GM12873 (cell line): ENCODE measurements at regions not wholly inside any gene's neighbourhood (a gene's known extent, or its start where the extent isn't known, plus 50 kb on each side); places are given as distances from the start of the nearest gene placed in this dataset.

Experiments
- TF ChIP-seq, protein P1 (sequence below): IDR thresholded peaks from 2 replicates; pipeline ENCODE4 v1.5.1; 2012; ENCODE audit warnings: low read depth, mild to moderate bottlenecking, moderate library complexity, low read length, control low read depth; ENCODE audit not compliant: insufficient read depth; ENCODE audit errors: missing control alignments

DNA sequence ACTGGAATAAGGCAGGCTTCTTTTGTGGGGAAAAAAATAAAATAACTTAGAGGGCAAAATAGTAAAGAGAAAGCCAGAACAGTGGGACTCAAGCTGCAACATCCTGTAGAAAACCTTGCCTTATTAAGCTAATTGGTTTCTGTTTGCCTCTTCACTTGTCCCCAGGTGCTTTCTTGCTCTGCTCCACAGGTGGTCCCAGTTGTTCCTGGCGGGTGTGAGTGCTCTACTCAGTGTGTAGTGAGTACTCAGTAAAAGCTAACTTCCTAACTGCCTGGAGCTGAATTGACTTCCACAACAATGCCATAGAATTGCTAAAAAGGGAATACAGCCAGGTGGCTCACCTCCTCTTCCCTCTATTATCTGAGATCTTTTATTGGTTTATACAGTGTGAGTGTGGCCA is 930.2 kb downstream of the C4orf33 start:
- TF ChIP-seq, protein P1, sequence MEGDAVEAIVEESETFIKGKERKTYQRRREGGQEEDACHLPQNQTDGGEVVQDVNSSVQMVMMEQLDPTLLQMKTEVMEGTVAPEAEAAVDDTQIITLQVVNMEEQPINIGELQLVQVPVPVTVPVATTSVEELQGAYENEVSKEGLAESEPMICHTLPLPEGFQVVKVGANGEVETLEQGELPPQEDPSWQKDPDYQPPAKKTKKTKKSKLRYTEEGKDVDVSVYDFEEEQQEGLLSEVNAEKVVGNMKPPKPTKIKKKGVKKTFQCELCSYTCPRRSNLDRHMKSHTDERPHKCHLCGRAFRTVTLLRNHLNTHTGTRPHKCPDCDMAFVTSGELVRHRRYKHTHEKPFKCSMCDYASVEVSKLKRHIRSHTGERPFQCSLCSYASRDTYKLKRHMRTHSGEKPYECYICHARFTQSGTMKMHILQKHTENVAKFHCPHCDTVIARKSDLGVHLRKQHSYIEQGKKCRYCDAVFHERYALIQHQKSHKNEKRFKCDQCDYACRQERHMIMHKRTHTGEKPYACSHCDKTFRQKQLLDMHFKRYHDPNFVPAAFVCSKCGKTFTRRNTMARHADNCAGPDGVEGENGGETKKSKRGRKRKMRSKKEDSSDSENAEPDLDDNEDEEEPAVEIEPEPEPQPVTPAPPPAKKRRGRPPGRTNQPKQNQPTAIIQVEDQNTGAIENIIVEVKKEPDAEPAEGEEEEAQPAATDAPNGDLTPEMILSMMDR = no peak

DNA sequence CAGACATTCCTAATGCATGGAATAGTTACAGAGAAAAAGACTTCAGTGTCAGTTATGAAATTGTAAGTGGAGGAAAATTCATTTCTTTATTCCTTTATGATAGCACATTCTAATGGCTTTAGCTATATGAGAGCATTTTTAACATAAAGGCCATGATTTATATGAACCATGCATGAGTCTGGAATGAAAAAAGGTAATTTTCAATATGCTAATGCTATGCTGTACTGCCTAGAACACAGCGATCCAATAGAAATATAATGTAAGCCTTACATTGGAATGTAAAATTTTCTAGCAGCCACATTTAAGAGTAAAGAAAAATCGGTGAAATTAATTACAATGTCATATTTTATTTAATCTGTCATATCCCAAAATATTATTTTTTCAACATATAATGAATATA is 932.0 kb downstream of the C4orf33 start:
- TF ChIP-seq, protein P1 = no peak

DNA sequence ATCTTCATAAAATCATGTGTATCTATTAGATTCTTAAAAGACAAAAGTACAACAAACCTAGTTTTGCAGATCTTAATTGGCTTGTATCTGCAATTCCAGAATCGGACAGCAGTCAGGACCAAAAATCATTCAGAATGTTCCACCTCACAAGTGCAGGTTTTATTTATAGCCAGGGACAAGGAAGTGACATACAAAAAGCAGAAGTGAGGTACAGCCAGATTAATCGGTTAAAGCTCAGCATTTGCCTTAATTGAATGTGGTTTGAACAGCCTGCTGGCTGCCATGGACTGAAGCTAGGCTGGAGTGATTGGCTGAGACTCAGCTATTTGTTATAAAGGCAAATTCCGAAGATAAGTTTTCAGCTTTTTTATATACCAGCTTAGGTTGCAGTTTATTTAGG is 932.6 kb downstream of the C4orf33 start:
- TF ChIP-seq, protein P1 = no peak

DNA sequence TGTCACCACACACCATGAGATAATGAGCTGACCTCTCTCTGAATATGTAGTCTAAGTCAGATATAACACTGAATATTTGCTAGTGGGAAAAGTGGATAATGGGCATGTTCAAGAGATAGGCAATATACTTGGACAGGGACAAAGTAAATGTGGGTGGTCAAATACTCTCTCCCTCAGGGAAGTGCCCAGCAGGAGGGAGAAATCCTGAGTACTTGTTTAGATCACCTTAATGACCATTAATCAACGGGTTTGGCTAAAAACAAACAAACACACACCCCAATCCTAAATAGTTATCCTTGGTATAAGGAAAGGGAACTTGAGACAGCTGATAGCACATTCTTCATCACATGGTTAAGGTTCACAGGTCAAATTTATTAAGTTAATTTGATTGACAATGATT is 933.5 kb downstream of the C4orf33 start:
- TF ChIP-seq, protein P1 = no peak

DNA sequence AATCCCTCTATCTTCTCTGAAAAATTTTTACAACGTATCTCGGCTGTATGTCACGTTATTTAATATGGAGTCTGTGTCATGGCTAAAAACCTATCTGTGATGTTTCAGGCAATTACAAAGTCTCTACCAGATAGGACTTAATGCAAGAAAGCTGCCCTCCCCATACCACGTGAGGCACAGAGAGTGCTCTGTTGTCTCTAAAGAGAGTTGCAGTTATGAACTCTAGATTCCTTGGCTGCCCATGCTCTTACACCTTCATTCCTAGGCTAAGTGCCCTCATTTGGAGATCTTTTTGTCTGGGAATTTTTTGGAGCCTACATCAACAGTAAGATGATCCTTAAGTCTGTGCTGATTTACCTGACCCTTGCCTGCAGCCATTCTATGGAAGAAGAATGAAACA is 935.9 kb downstream of the C4orf33 start:
- TF ChIP-seq, protein P1 = no peak

DNA sequence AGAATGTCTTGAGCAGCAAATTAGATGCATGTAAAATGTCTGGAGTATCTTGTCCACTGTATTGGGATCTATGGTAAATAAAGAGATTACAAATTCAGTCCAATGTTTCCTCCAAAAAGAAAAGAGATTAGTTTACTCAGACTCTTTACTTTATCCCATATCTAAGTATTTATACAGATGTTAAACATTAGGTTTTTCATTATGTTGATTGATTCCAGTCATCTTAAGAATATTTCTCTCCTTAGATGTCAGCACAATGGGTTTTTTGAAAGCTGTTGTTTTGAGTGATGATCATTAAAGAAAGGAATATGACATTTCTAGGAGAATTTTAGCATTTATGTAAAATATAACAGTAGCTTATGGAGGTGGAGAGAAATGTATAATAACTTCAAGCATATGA is 938.9 kb downstream of the C4orf33 start:
- TF ChIP-seq, protein P1 = no peak

DNA sequence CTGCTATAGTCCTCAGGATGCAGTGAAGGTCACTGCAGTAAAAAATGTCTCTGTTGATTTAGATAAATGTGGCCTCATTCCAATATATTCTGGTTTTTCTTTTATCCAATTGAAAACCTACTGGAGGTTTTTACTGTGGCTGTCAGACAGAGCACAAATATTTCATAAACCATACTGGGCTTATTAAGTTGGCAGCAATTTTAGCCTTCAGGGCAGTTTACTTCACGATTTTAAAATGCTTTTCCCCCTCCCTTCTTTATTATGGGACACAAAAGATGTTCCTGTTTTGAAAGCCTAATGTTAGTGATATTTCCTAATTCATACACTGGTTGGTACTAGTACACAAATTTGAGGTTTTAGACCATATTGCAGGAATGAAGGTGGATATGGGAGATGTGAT is 939.4 kb downstream of the C4orf33 start:
- TF ChIP-seq, protein P1 = no peak

DNA sequence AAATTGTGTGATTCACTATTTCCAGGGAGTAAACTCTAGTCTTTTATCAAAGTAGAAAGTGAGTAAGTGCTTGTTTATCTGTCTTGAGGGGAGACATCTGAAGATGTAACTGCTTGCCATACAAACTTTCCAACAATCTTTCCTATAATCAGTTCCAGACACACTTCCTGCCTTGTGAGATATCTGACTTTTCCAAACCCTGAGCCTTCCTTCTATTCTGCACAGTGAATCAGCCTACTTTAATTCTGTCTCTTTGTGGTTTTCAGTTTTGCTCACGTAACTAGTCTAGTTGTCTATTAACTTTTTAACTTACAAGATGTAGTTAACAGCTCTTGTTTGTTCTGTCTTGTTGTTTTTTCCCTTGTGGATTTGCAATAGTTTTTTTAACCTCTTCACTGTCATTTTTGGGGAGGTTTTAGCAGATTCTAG is 947.8 kb downstream of the C4orf33 start:
- TF ChIP-seq, protein P1 = no peak
